ENCODE measurements at regions not wholly inside any gene's neighbourhood (a gene's known extent, or its start where the extent isn't known, plus 50 kb on each side); places are given as distances from the start of the nearest gene placed in this dataset.

DNA sequence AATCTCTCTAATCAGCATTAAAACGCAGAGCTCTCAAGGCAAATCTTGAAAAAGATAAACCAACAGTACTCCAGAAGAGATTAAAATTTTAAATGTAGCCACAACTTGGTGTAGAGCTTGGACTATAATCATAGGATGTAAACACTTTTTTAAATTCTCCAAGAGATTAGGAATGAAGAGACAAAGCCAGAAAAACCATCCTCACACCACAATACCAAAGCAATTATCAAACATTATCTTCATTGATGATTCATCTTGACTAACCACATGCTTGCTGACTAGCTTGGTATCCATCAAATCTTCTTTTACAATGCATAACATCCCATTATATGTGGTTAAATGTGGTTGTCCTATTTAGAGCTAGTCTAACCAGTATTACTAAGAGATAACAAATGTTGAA is 815.1 kb downstream of the TLE1 start:
- Histone ChIP-seq H4K5ac (ENCODE audit: insufficient read length, low read depth, low read length) (no peak overlapping the region), H2BK15ac (ENCODE audit: low read length) (no peak overlapping the region), H3K4me1 (replicated peaks in 1 of 4; ENCODE audit: control insufficient read depth in 3 of 4, insufficient read depth in 4 of 4, low read length in 3 of 4) (no peaks in the 10 kb centered on the region), H3K4me3 (ENCODE audit: extremely low read depth in 1 of 4, insufficient read depth in 2 of 4, low read depth in 3 of 4, low read length in 4 of 4) (no peak overlapping the region), H3K27ac (ENCODE audit: low read depth, low read length) (no peak overlapping the region), H3K23me2 (ENCODE audit: low read depth, low read length) (no peaks in the 10 kb centered on the region; the same call in 1 of the 2 replicates), H2AFZ (ENCODE audit: low read length) (no peak overlapping the region), H3K23ac (ENCODE audit: insufficient read length) (no peak overlapping the region), H3K79me2 (ENCODE audit: control insufficient read depth in 1 of 2, insufficient read depth in 2 of 2, low read length in 2 of 2) (no peaks in the 10 kb centered on the region), H4K8ac (ENCODE audit: extremely low read depth, insufficient read depth, low read length) (no peak overlapping the region), H2AK5ac (ENCODE audit: low read depth, low read length) (no peak overlapping the region), H2BK12ac (ENCODE audit: low read depth, low read length) (no peak overlapping the region), H2BK120ac (replicated peaks; ENCODE audit: low read depth, low read length) (no peak overlapping the region), H3K79me1 (ENCODE audit: low read depth, low read length) (no peaks in the 10 kb centered on the region), H3K9ac (replicated peaks in 1 of 4; ENCODE audit: extremely low read depth in 1 of 4, low read depth in 3 of 4, low read length in 3 of 4) (no peak overlapping the region), H3K36me3 (ENCODE audit: control insufficient read depth in 2 of 4, insufficient read depth in 4 of 4, low read length in 3 of 4) (no peaks in the 10 kb centered on the region), H3K56ac (replicated peaks; ENCODE audit: insufficient read length, low read depth, low read length) (peak overlapping the region; percentile 53), H3K14ac (ENCODE audit: insufficient read length) (no peak overlapping the region), H3K4ac (replicated peaks; ENCODE audit: insufficient read length, low read depth, low read length) (no peak overlapping the region), H4K91ac (replicated peaks; ENCODE audit: insufficient read length, low read length) (no peak overlapping the region), H3K9me3 (ENCODE audit: insufficient read depth in 2 of 2, low read depth in 1 of 2, low read length in 1 of 2) (no peaks in the 10 kb centered on the region), H4K20me1 (replicated peaks in 1 of 2; ENCODE audit: control insufficient read depth in 1 of 2, insufficient read depth in 2 of 2, low read length in 2 of 2) (no peaks in the 10 kb centered on the region), H2BK20ac (ENCODE audit: low read length) (no peak overlapping the region), H3K4me2 (ENCODE audit: insufficient read depth in 1 of 2, low read depth in 2 of 2, low read length in 2 of 2) (no peak overlapping the region), H3K18ac (ENCODE audit: extremely low read depth, low read length) (no peak overlapping the region), H3K27me3 (replicated peaks in 1 of 4; ENCODE audit: control insufficient read depth in 3 of 4, extremely low read depth in 1 of 4, insufficient read depth in 3 of 4, low read length in 3 of 4) (no peaks in the 10 kb centered on the region), H2BK5ac (ENCODE audit: low read depth, low read length) (no peak overlapping the region)
- ChIA-PET POLR2A (ENCODE audit: partially characterized antibody) (no interaction called here), CTCF (ENCODE audit: partially characterized antibody) (interaction anchor here (0.6 kb wide), 1 partner anchor 199 kb away, joined by 3 read pairs; no protein-coding TSS in a partner anchor)
- FAIRE-seq: no peak
- no peak for DNase-seq (ENCODE audit: low read depth in 1 of 2, low spot score in 2 of 2)
- WGBS, 2 experiments (ENCODE audit: extremely low coverage in 1 of 2, insufficient coverage in 1 of 2, insufficient read length in 1 of 2, insufficient replicate concordance in 2 of 2, low coverage in 1 of 2, low lambda C conversion rate in 2 of 2, missing lambda C conversion rate in 1 of 2): 91% methylated on average over 1 of the region's 1 CpG; no CpG with 5 or more reads in 1 of the 2 experiments
- no peak for TF ChIP-seq TAF1 (IDR thresholded peaks at IDR 0.05; ENCODE audit: low read depth, low read length)
- TF ChIP-seq RXRA (IDR thresholded peaks at IDR 0.05; ENCODE audit: insufficient read depth, low read depth, low read length): no peak
- TF ChIP-seq SP4 (IDR thresholded peaks at IDR 0.05; ENCODE audit: low read length): no peak
- TF ChIP-seq JUND (IDR thresholded peaks at IDR 0.05; ENCODE audit: low read length): no peak
- no peak for TF ChIP-seq ZNF274 (IDR thresholded peaks at IDR 0.05; ENCODE audit: borderline replicate concordance, extremely low read depth, low read length)
- TF ChIP-seq POLR2AphosphoS5 (IDR thresholded peaks at IDR 0.05; ENCODE audit: low read depth, low read length): no peak
- TF ChIP-seq NRF1 (IDR thresholded peaks at IDR 0.05; ENCODE audit: low read depth, low read length): no peak
- no peak for TF ChIP-seq BACH1 (IDR thresholded peaks at IDR 0.05; ENCODE audit: low read length)
- no peak for TF ChIP-seq GABPA (IDR thresholded peaks at IDR 0.05; ENCODE audit: borderline replicate concordance, insufficient read depth, low read length)
- TF ChIP-seq CHD2 (IDR thresholded peaks at IDR 0.05; ENCODE audit: low read length): no peak
- no peak for TF ChIP-seq CHD1 (IDR thresholded peaks at IDR 0.05; ENCODE audit: low read depth, low read length)
- TF ChIP-seq, protein P1, sequence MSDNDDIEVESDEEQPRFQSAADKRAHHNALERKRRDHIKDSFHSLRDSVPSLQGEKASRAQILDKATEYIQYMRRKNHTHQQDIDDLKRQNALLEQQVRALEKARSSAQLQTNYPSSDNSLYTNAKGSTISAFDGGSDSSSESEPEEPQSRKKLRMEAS (IDR thresholded peaks at IDR 0.05): no peak
- TF ChIP-seq KDM4A (IDR thresholded peaks at IDR 0.05; ENCODE audit: low read depth, low read length, severe bottlenecking): no peak
- no peak for TF ChIP-seq CBX8 (IDR thresholded peaks at IDR 0.05; ENCODE audit: borderline replicate concordance, low read depth, low read length)
- TF ChIP-seq CBX5 (IDR thresholded peaks at IDR 0.05; ENCODE audit: low read depth, low read length): no peak
- TF ChIP-seq HDAC2 (IDR thresholded peaks at IDR 0.05; ENCODE audit: borderline replicate concordance in 1 of 2, low read depth in 2 of 2, low read length in 2 of 2): no peak
